Right lobe of liver (tissue), 6 donors: ENCODE measurements at regions not wholly inside any gene's neighbourhood (a gene's known extent, or its start where the extent isn't known, plus 50 kb on each side); places are given as distances from the start of the nearest gene placed in this dataset.

ENCODE experiments used
- ATAC-seq, 4 donors: fragments of 200-7000 bp; cut with Tn5 transposase; one replicate each; pipeline ENCODE4 v1.9.1; 2020; ENCODE audit warnings: mild to moderate bottlenecking in 4 of 4, moderate library complexity in 4 of 4
- DNase-seq, 3 donors: peaks; one replicate each; pipeline ENCODE4 v3.0.0-alpha.2; 2020
- H3K27ac ChIP-seq, 3 donors: fragments of 200-600 bp; one replicate each; pipeline ENCODE4 v1.8.0; 2022
- H3K27me3 ChIP-seq, 2 donors: fragments of 200-600 bp; one replicate each; pipeline ENCODE4 v1.8.0; 2022
- H3K36me3 ChIP-seq, 4 donors: fragments of 200-600 bp; sonication (generic) in 1 of 4; one replicate each; pipeline versions ENCODE4 v1.5.1 to v1.8.0; 2017 to 2022; ENCODE audit warnings: control low read depth in 1 of 4
- H3K4me1 ChIP-seq, 4 donors: fragments of 200-600 bp; sonication (generic) in 1 of 4; one replicate each; pipeline versions ENCODE4 v1.5.1 to v1.8.0; 2017 to 2022; ENCODE audit warnings: control low read depth in 1 of 4
- H3K4me3 ChIP-seq, 3 donors: fragments of 200-600 bp; one replicate each; pipeline ENCODE4 v1.8.0; 2022
- H3K9me3 ChIP-seq, 4 donors: fragments of 200-600 bp; sonication (generic) in 1 of 4; one replicate each; pipeline versions ENCODE4 v1.5.1 to v1.8.0; 2017 to 2022; ENCODE audit warnings: control low read depth in 1 of 4
- POLR2A ChIP-seq: fragments of 450-650 bp; IDR thresholded peaks from one replicate; pipeline ENCODE4 v1.6.1; 2017; ENCODE audit warnings: antibody characterized with exemption, mild to moderate bottlenecking
- WGBS: methylation state at CpG from one replicate; pipeline ENCODE4 v1.1.6; 2018; ENCODE audit warnings: low coverage, low lambda C conversion rate; ENCODE audit not compliant: insufficient coverage; ENCODE audit errors: missing lambda C conversion rate; 5-methylcytosine and 5-hydroxymethylcytosine counted together
- intact Hi-C, 2 donors: fragments of 100-400 bp; cut with DNase I; formaldehyde crosslinking; loops; one replicate each; pipeline versions ENCODE4 v1.11.2 to v1.14.1; 2022
- TF ChIP-seq, protein P1 (sequence below), 4 donors: fragments of 200-600 bp in 3 of 4; fragments of 450-650 bp in 1 of 4; IDR thresholded peaks; one replicate each; pipeline versions ENCODE4 v1.5.1 to v1.8.0; 2016 to 2022; ENCODE audit warnings: antibody characterized with exemption in 4 of 4, mild to moderate bottlenecking in 2 of 4
- donor health status: DM: no; HTN: yes; CAD: no.
- donor health status: DM: no; HTN: no; CAD: no.
- donor health status: DM: no; HTN: no; CAD: no.
- donor health status: DM: no; HTN: yes; CAD: no.
- donor health status: DM: no; HTN: yes; CAD: no.

DNA sequence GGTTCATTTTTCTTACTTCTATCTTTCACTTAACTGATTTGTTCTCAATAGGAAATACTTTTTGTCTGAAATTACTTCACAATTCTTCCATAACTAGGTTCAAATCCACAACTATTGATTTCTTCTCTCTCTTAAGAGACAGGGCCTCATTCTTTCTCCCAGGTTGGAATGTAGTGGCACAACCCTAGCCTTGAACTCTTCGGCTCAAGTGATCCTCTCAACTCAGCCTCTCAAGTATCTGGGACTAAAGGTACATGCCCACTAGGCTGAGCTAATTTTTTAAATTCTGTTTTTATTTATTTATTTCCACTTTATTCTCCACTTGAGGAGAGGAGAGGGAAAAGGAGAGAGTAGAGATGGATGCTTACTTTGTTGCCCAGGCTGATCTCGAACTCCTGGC is 370.4 kb upstream of the PLXNA2 start:
- Histone ChIP-seq H3K4me1 (no peaks in the 10 kb centered on the region), H3K4me3 (no peak overlapping the region), H3K9me3 (no peaks in the 10 kb centered on the region), H3K27me3 (no peaks in the 10 kb centered on the region), H3K27ac (no peak overlapping the region), H3K36me3 (no peaks in the 10 kb centered on the region)
- intact Hi-C loops: no loop called here
- no peak for ATAC-seq
- no peak for TF ChIP-seq POLR2A
- TF ChIP-seq, protein P1, sequence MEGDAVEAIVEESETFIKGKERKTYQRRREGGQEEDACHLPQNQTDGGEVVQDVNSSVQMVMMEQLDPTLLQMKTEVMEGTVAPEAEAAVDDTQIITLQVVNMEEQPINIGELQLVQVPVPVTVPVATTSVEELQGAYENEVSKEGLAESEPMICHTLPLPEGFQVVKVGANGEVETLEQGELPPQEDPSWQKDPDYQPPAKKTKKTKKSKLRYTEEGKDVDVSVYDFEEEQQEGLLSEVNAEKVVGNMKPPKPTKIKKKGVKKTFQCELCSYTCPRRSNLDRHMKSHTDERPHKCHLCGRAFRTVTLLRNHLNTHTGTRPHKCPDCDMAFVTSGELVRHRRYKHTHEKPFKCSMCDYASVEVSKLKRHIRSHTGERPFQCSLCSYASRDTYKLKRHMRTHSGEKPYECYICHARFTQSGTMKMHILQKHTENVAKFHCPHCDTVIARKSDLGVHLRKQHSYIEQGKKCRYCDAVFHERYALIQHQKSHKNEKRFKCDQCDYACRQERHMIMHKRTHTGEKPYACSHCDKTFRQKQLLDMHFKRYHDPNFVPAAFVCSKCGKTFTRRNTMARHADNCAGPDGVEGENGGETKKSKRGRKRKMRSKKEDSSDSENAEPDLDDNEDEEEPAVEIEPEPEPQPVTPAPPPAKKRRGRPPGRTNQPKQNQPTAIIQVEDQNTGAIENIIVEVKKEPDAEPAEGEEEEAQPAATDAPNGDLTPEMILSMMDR (IDR thresholded peaks at IDR 0.05): no peak
- DNase-seq: no peak
- 85% methylated on average over 2 of the region's 2 CpGs for WGBS

DNA sequence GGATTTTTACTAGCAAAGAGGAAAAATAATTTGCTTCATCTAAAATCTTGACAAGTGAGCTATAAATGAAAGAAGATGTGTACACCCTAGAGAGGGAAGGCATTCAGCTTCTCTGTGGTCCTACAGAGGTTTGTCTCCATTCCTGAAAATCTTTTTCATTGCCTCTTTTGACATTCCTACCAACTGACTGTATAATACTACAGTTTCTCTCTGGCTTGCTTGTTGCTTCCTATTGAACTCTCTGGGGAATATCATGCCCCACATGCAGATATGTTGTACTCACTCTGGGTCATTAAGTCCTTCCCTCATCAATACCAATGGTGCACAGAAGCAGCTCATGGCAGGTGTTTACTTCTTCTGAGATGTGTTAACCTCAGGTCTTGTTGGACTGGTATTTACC is 371.2 kb upstream of the PLXNA2 start:
- H3K4me3 ChIP-seq: no peak overlapping the region
- no peak overlapping the region for H3K27ac ChIP-seq
- H3K27me3 ChIP-seq: no peaks in the 10 kb centered on the region
- TF ChIP-seq, protein P1 (IDR thresholded peaks at IDR 0.05): no peak
- TF ChIP-seq POLR2A: no peak
- no peaks in the 10 kb centered on the region for H3K9me3 ChIP-seq
- intact Hi-C loops: no loop called here
- H3K36me3 ChIP-seq: no peaks in the 10 kb centered on the region
- no peaks in the 10 kb centered on the region for H3K4me1 ChIP-seq
- DNase-seq: no peak
- no peak for ATAC-seq

DNA sequence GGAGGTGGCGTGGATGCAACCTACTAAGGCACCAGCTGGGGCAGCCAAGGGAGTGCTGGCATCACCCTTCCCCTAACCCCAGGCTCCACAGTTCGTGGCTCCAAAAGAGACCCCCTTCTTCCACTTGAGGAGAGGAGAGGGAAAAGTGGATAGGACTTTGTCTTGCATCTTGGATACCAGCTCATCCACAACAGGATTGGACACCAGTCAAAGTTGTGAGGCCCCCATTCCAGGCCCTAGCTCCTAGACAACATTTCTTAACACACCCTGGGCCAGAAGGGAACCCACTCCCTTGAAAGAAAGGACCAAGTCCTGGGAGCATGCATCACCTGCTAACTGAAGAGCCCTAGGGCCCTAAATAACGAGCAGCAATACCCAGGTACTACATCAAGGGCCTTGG is 372.6 kb upstream of the PLXNA2 start:
- H3K27me3 ChIP-seq: no peaks in the 10 kb centered on the region
- no CpG with 5 or more reads among the region's 3 CpGs for WGBS
- no peak overlapping the region for H3K4me3 ChIP-seq
- no peaks in the 10 kb centered on the region for H3K36me3 ChIP-seq
- DNase-seq: no peak
- intact Hi-C loops: no loop called here
- TF ChIP-seq, protein P1 (IDR thresholded peaks at IDR 0.05): no peak
- TF ChIP-seq POLR2A: no peak
- no peak for ATAC-seq
- H3K4me1 ChIP-seq: no peaks in the 10 kb centered on the region
- H3K27ac ChIP-seq: no peak overlapping the region
- peaks cover 0 to 8% (median 0%) of the 10 kb centered on the region in 4 donors for H3K9me3 ChIP-seq

DNA sequence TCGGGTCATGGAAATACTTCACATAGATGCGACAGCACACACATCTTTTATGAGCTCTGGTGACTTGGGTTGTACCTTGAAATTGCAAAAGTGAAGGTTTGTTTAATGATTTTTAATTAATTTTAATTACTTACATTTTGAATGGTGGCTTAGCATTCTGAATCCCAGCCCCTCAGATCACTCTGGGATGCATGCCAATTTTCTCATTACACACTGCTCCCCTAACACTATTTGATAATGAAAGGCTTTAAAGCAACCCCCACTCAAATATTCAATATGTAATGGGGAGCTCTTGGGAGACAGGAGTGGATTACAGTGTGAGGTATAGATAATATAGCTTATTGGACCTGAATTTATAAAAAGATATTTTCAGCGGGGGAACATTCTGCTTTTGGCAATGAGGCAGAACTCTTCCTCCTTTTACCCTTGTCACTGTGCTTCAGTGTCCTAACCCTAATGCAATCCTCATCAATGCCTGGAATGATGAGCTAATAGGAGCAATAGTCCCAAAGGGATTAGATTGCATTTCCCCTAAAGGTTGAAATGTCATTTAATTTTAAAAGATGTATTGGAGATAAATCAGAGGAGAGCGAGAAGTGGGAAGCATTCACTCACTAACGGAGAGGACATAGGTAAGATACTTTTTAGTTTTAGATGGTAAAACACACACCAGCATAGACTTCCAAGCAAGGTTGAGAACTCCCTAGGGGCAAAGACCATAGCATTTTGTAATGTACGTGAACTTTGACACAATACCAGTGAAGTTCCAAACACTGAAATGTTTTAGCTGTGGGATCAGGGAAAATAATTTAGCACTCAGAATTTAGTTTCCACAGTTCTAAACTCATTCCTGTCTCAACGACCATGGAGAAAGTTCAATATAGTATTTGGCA is 384.1 kb upstream of the PLXNA2 start:
- Histone ChIP-seq H3K9me3 (no peaks in the 10 kb centered on the region), H3K27me3 (no peaks in the 10 kb centered on the region), H3K4me1 (peaks cover 0 to 8% (median 0%) of the 10 kb centered on the region in 4 donors), H3K36me3 (no peaks in the 10 kb centered on the region), H3K27ac (peak overlapping the region in 2 of 3 donors; percentile 16 to 17), H3K4me3 (no peak overlapping the region)
- DNase-seq: no peak
- peak; percentile 90 to 94 (median 94) for ATAC-seq
- TF ChIP-seq, protein P1 (IDR thresholded peaks at IDR 0.05): no peak
- no peak for TF ChIP-seq POLR2A
- intact Hi-C loops: no loop called here
- 54% methylated on average over 7 of the region's 7 CpGs for WGBS
